ENCODE measurements at regions not wholly inside any gene's neighbourhood (a gene's known extent, or its start where the extent isn't known, plus 50 kb on each side); places are given as distances from the start of the nearest gene placed in this dataset.
"Not testable (repeated sequence)": the region's sequence is repeated elsewhere in the genome, so short reads cannot be mapped to it uniquely, and the experiment has no call there.

GRCh38 chr5:153267506-153267905, 223.0 kb upstream of the GRIA1 start:
- no peak overlapping the region for H3K27ac ChIP-seq
- intact Hi-C loops (cut with DNase I) = no loop called here
- no peaks in the 10 kb centered on the region for H3K36me3 ChIP-seq
- H3K4me3 ChIP-seq = no peak overlapping the region
- no peaks in the 10 kb centered on the region for H3K27me3 ChIP-seq (ENCODE audit: low read depth)
- no peaks in the 10 kb centered on the region for H3K9me3 ChIP-seq
- ATAC-seq (no peak), DNase-seq (no peak)
- H3K4me1 ChIP-seq = no peaks in the 10 kb centered on the region
- TF ChIP-seq, protein P1, sequence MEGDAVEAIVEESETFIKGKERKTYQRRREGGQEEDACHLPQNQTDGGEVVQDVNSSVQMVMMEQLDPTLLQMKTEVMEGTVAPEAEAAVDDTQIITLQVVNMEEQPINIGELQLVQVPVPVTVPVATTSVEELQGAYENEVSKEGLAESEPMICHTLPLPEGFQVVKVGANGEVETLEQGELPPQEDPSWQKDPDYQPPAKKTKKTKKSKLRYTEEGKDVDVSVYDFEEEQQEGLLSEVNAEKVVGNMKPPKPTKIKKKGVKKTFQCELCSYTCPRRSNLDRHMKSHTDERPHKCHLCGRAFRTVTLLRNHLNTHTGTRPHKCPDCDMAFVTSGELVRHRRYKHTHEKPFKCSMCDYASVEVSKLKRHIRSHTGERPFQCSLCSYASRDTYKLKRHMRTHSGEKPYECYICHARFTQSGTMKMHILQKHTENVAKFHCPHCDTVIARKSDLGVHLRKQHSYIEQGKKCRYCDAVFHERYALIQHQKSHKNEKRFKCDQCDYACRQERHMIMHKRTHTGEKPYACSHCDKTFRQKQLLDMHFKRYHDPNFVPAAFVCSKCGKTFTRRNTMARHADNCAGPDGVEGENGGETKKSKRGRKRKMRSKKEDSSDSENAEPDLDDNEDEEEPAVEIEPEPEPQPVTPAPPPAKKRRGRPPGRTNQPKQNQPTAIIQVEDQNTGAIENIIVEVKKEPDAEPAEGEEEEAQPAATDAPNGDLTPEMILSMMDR (IDR thresholded peaks at IDR 0.05) = no peak

- intact Hi-C loops (cut with DNase I) = no loop called here
- H3K4me1 ChIP-seq = no peaks in the 10 kb centered on the region
- DNase-seq (no peak), ATAC-seq (no peak)
- TF ChIP-seq, protein P1 (IDR thresholded peaks at IDR 0.05) = no peak
- no peaks in the 10 kb centered on the region for H3K9me3 ChIP-seq
- H3K4me3 ChIP-seq = no peak overlapping the region
- no peak overlapping the region for H3K27ac ChIP-seq
- no peaks in the 10 kb centered on the region for H3K27me3 ChIP-seq (ENCODE audit: low read depth)
- H3K36me3 ChIP-seq = no peaks in the 10 kb centered on the region
These were observed 214.8 kb upstream of the GRIA1 start for GRCh38 chr5:153275695-153276094.

- no peak for DNase-seq
- Histone ChIP-seq H3K4me1 (no peaks in the 10 kb centered on the region), H3K36me3 (no peaks in the 10 kb centered on the region), H3K27me3 (ENCODE audit: low read depth) (no peaks in the 10 kb centered on the region), H3K27ac (no peak overlapping the region), H3K9me3 (no peaks in the 10 kb centered on the region), H3K4me3 (no peak overlapping the region)
- no peak for ATAC-seq
- TF ChIP-seq, protein P1 (IDR thresholded peaks at IDR 0.05) = no peak
- intact Hi-C loops (cut with DNase I) = no loop called here
These were observed 214.3 kb upstream of the GRIA1 start for GRCh38 chr5:153276151-153276550.

DNA sequence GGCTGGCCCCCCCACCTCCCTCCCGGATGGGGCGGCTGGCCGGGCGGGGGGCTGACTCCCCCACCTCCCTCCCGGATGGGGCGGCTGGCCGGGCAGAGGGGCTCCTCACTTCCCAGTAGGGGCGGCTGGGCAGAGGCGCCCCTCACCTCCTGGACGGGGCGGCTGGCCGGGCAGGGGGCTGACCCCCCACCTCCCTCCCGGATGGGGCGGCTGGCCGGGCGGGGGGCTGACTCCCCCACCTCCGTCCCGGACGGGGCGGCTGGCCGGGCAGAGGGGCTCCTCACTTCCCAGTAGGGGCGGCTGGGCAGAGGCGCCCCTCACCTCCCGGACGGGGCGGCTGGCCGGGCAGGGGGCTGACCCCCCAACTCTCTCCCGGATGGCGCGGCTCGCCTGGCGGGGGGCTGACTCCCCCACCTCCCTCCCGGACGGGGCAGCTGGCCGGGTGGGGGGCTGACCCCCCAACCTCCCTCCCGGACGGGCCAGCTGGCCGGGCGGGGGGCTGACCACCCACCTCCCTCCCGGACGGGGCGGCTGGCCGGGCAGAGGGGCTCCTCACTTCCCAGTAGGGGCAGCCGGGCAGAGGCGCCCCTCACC, 194.1 kb upstream of the GRIA1 start:
- H3K27ac ChIP-seq; H3K4me3 ChIP-seq; intact Hi-C loops (cut with DNase I); H3K27me3 ChIP-seq (ENCODE audit: low read depth); H3K9me3 ChIP-seq; H3K4me1 ChIP-seq; ATAC-seq; H3K36me3 ChIP-seq; DNase-seq: not testable (repeated sequence)

DNA sequence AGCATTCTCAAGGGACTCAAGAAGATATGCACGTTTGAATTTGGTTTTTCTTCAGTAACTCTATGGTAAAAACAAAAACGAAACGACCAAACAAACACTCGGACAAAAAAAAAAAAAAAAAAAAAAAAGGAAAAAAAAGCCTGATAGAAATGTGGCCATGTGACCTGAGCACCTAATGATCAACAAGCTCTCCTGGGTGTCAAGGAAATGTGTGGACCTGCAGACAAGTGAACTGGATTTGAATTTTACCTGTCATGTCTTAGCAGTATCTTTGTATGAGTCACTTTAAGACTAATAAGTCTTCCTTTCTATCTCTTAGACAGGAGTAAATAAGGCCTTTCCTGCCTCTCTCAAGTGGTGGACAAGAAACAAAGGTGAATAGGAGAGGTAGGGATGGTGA, 190.6 kb upstream of the GRIA1 start:
- H3K4me3 ChIP-seq = no peak overlapping the region
- H3K27me3 ChIP-seq (ENCODE audit: low read depth) = no peaks in the 10 kb centered on the region
- TF ChIP-seq, protein P1 (IDR thresholded peaks at IDR 0.05) = no peak
- H3K36me3 ChIP-seq = no peaks in the 10 kb centered on the region
- no peak for ATAC-seq
- no peak overlapping the region for H3K27ac ChIP-seq
- no peaks in the 10 kb centered on the region for H3K4me1 ChIP-seq
- intact Hi-C loops (cut with DNase I) = no loop called here
- DNase-seq = no peak
- H3K9me3 ChIP-seq = no peaks in the 10 kb centered on the region

DNA sequence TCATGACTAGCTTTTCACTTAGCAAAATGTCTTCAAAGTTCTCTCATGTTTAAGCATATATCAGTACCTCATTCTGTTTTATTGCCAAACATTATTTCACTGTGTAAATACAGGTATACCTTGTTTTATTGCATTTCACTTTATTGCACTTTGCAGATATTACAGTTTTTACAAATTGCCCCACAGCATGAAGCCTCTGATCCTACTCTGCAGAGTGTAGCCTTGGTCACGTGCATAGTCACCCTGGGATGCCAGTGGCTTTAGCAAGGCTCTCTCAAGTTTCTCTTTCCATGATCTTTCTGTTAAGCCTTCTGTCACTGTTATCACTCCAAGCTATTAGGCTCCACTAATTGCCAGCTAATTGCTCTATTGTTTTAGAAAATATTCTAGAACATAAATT, 182.2 kb upstream of the GRIA1 start:
- DNase-seq (no peak), ATAC-seq (no peak)
- TF ChIP-seq, protein P1 (IDR thresholded peaks at IDR 0.05) = no peak
- no peaks in the 10 kb centered on the region for H3K4me1 ChIP-seq
- no peaks in the 10 kb centered on the region for H3K36me3 ChIP-seq
- H3K9me3 ChIP-seq = no peaks in the 10 kb centered on the region
- H3K27me3 ChIP-seq (ENCODE audit: low read depth) = no peaks in the 10 kb centered on the region
- no peak overlapping the region for H3K4me3 ChIP-seq
- H3K27ac ChIP-seq = no peak overlapping the region
- intact Hi-C loops (cut with DNase I) = no loop called here

All from lower lobe of right lung (tissue), 2 donors.